Skeletal muscle satellite cell (primary cell): ENCODE measurements at regions not wholly inside any gene's neighbourhood (a gene's known extent, or its start where the extent isn't known, plus 50 kb on each side); places are given as distances from the start of the nearest gene placed in this dataset.
"Not testable (repeated sequence)": the region's sequence is repeated elsewhere in the genome, so short reads cannot be mapped to it uniquely, and the experiment has no call there.

Experiments
- H3K27me3 ChIP-seq: 2 replicates; pipeline ENCODE4 v1.7.0; 2013; ENCODE audit warnings: low read length; ENCODE audit not compliant: control insufficient read depth, insufficient read depth
- H3K36me3 ChIP-seq: 2 replicates; pipeline ENCODE4 v1.7.0; 2013; ENCODE audit warnings: mild to moderate bottlenecking, control low read depth, low read length; ENCODE audit not compliant: insufficient read depth
- H3K4me1 ChIP-seq: 2 replicates; pipeline ENCODE4 v1.7.0; 2013; ENCODE audit warnings: low read length; ENCODE audit not compliant: control insufficient read depth, insufficient read depth
- H3K4me2 ChIP-seq: 2 replicates; pipeline ENCODE4 v1.7.0; 2013; ENCODE audit warnings: mild to moderate bottlenecking, low read length
- H3K4me3 ChIP-seq: 2 replicates; pipeline ENCODE4 v1.7.0; 2013; ENCODE audit warnings: low read length
- H3K9ac ChIP-seq: 2 replicates; pipeline ENCODE4 v1.7.0; 2013; ENCODE audit warnings: mild to moderate bottlenecking, low read depth, low read length, moderate library complexity
- H3K9me3 ChIP-seq: replicated peaks from 2 replicates; pipeline ENCODE4 v1.7.0; 2013; ENCODE audit warnings: mild to moderate bottlenecking, control low read depth, low read length

GRCh38 chr2:221948076-221948475 is 350.7 kb downstream of the PAX3 start:
- no peak overlapping the region for H3K4me3 ChIP-seq
- H3K9me3 ChIP-seq = no peaks in the 10 kb centered on the region
- H3K36me3 ChIP-seq = no peaks in the 10 kb centered on the region
- no peak overlapping the region for H3K4me2 ChIP-seq
- H3K9ac ChIP-seq = no peak overlapping the region
- no peaks in the 10 kb centered on the region for H3K27me3 ChIP-seq
- peaks cover 10% of the 10 kb centered on the region for H3K4me1 ChIP-seq

- peaks cover 23% of the 10 kb centered on the region for H3K4me1 ChIP-seq
- not testable (repeated sequence) for H3K9ac ChIP-seq, H3K4me2 ChIP-seq, H3K9me3 ChIP-seq, H3K4me3 ChIP-seq, H3K27me3 ChIP-seq, H3K36me3 ChIP-seq
Measured at GRCh38 chr2:221944452-221944851, 354.3 kb downstream of the PAX3 start.

GRCh38 chr2:221943076-221943810 is 355.6 kb downstream of the PAX3 start:
- Histone ChIP-seq H3K4me1 (peaks cover 23% of the 10 kb centered on the region), H3K9ac (peak overlapping the region; percentile 71), H3K4me2 (peak overlapping the region; percentile 58), H3K27me3 (no peaks in the 10 kb centered on the region), H3K9me3 (no peaks in the 10 kb centered on the region), H3K4me3 (peak overlapping the region; percentile 27), H3K36me3 (no peaks in the 10 kb centered on the region)

- no peak overlapping the region for H3K4me2 ChIP-seq
- H3K9me3 ChIP-seq = no peaks in the 10 kb centered on the region
- no peaks in the 10 kb centered on the region for H3K4me1 ChIP-seq
- no peak overlapping the region for H3K9ac ChIP-seq
- H3K27me3 ChIP-seq = no peaks in the 10 kb centered on the region
- no peak overlapping the region for H3K4me3 ChIP-seq
- no peaks in the 10 kb centered on the region for H3K36me3 ChIP-seq
Measured at GRCh38 chr2:221931251-221931991, 359.3 kb upstream of the EPHA4 start.

- Histone ChIP-seq H3K4me2 (no peak overlapping the region), H3K4me1 (no peaks in the 10 kb centered on the region), H3K36me3 (no peaks in the 10 kb centered on the region), H3K9me3 (no peaks in the 10 kb centered on the region), H3K9ac (no peak overlapping the region), H3K27me3 (no peaks in the 10 kb centered on the region), H3K4me3 (no peak overlapping the region)
Measured at GRCh38 chr2:221929259-221929658, 357.2 kb upstream of the EPHA4 start.

GRCh38 chr2:221926327-221926726 is 354.2 kb upstream of the EPHA4 start:
- H3K9ac ChIP-seq = no peak overlapping the region
- H3K27me3 ChIP-seq = no peaks in the 10 kb centered on the region
- H3K4me3 ChIP-seq = no peak overlapping the region
- no peak overlapping the region for H3K4me2 ChIP-seq
- H3K4me1 ChIP-seq = no peaks in the 10 kb centered on the region
- H3K36me3 ChIP-seq = no peaks in the 10 kb centered on the region
- H3K9me3 ChIP-seq = no peaks in the 10 kb centered on the region

- Histone ChIP-seq H3K36me3 (no peaks in the 10 kb centered on the region), H3K4me2 (no peak overlapping the region), H3K4me1 (no peaks in the 10 kb centered on the region), H3K9me3 (no peaks in the 10 kb centered on the region), H3K9ac (no peak overlapping the region), H3K27me3 (no peaks in the 10 kb centered on the region), H3K4me3 (no peak overlapping the region)
Measured at GRCh38 chr2:221924576-221924975, 352.5 kb upstream of the EPHA4 start.

GRCh38 chr2:221915926-221916325 is 343.8 kb upstream of the EPHA4 start:
- Histone ChIP-seq H3K36me3 (no peaks in the 10 kb centered on the region), H3K4me1 (peaks cover 9% of the 10 kb centered on the region), H3K9ac (no peak overlapping the region), H3K4me2 (no peak overlapping the region), H3K9me3 (no peaks in the 10 kb centered on the region), H3K4me3 (no peak overlapping the region), H3K27me3 (no peaks in the 10 kb centered on the region)

- H3K9me3 ChIP-seq = no peaks in the 10 kb centered on the region
- no peaks in the 10 kb centered on the region for H3K27me3 ChIP-seq
- H3K36me3 ChIP-seq = no peaks in the 10 kb centered on the region
- H3K9ac ChIP-seq = peak overlapping the region; percentile 20
- H3K4me2 ChIP-seq = peak overlapping the region; percentile 25
- peaks cover 9% of the 10 kb centered on the region for H3K4me1 ChIP-seq
- no peak overlapping the region for H3K4me3 ChIP-seq
Measured at GRCh38 chr2:221914334-221914880, 342.3 kb upstream of the EPHA4 start.

- Histone ChIP-seq H3K9ac (no peak overlapping the region), H3K9me3 (no peaks in the 10 kb centered on the region), H3K4me1 (peaks cover 9% of the 10 kb centered on the region), H3K36me3 (no peaks in the 10 kb centered on the region), H3K4me2 (no peak overlapping the region), H3K4me3 (no peak overlapping the region), H3K27me3 (no peaks in the 10 kb centered on the region)
Measured at GRCh38 chr2:221911890-221912289, 339.8 kb upstream of the EPHA4 start.

GRCh38 chr2:221911321-221911720 is 339.2 kb upstream of the EPHA4 start:
- Histone ChIP-seq H3K9me3 (no peaks in the 10 kb centered on the region), H3K4me2 (no peak overlapping the region), H3K4me1 (peaks cover 9% of the 10 kb centered on the region), H3K9ac (no peak overlapping the region), H3K27me3 (no peaks in the 10 kb centered on the region), H3K36me3 (no peaks in the 10 kb centered on the region), H3K4me3 (no peak overlapping the region)
